IMR-90 (cell line): ENCODE measurements at regions not wholly inside any gene's neighbourhood (a gene's known extent, or its start where the extent isn't known, plus 50 kb on each side); places are given as distances from the start of the nearest gene placed in this dataset.

Experiments used
- CTCF ChIP-seq: conservative IDR thresholded peaks from 2 replicates; pipeline ENCODE4 v1.5.1; 2012; ENCODE audit warnings: mild to moderate bottlenecking, low read depth, low read length, improper control_type of control experiment
- POLR2A ChIP-seq: IDR thresholded peaks from 2 replicates; pipeline ENCODE4 v1.6.1; 2012; ENCODE audit warnings: mild to moderate bottlenecking, low read depth, low read length

GRCh38 chr2:195535911-195536522 is 121.0 kb upstream of the SLC39A10 start:
- TF ChIP-seq CTCF (no peak), POLR2A (no peak)
